GM19023 (cell line): ENCODE measurements at regions not wholly inside any gene's neighbourhood (a gene's known extent, or its start where the extent isn't known, plus 50 kb on each side); places are given as distances from the start of the nearest gene placed in this dataset.
"Not testable (repeated sequence)": the region's sequence is repeated elsewhere in the genome, so short reads cannot be mapped to it uniquely, and the experiment has no call there.

ENCODE experiments used
- ATAC-seq: cut with Tn5 transposase; IDR thresholded peaks from one replicate; pipeline ENCODE4 v1.9.1; 2021; ENCODE audit warnings: mild to moderate bottlenecking, moderate library complexity; ENCODE audit not compliant: unreplicated experiment

DNA sequence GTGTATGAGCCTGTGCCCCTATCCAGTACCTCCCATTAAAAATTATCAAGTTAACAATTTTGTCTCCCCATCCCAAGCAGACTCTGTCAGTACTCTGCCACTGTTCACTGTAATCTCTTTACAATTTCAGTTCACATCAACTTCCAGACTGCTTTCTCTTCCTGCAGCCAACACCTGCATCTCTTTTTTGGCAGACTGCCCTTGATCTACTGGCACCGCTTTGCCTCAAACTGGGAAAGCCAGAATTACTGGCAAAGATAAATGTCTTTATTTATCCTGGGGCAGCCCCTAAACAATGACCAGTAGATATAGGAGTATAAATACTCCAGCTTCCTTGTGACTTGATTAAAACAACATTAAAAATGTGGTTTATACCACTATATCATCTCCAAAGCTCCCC, 494.1 kb downstream of the ZNF385D start:
- no peak for ATAC-seq

DNA sequence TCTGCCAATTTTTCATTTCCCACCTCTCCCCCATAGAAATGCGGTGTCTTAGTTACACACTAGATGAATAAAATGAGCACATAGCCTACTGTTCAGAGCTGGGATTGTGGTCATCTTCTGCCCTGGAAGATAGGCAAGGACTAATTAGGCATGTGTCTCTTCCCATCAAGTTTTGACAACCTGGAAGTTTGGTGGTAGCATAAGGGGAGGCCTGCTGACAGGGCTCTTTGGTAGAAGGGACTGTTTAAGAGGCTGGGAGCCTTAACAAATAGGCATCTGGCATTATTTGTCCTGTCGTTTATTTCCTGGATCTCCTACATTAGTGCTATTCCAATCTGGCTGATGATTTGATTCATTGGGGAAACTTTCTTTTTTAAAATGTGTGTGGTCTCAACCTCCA, 512.3 kb downstream of the ZNF385D start:
- ATAC-seq: no peak

DNA sequence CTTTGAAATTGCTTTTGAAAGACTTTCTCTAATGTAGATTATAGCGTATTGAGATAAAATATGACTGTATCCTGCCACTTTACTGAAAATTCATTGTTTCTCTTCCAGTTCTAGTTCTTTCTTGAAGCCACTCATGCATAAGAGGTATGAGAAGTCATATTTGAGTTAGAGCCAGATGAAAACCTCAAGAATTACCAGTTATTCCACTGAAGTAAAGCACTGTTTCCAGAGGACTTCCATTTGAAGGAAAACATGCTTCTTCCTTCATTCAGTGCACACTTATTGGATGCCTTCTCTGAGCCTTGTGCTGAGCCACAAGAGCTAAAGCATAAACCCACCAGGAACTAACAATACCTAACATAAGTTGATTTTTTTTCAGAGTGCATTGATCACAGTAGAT, 513.4 kb downstream of the ZNF385D start:
- ATAC-seq: no peak

DNA sequence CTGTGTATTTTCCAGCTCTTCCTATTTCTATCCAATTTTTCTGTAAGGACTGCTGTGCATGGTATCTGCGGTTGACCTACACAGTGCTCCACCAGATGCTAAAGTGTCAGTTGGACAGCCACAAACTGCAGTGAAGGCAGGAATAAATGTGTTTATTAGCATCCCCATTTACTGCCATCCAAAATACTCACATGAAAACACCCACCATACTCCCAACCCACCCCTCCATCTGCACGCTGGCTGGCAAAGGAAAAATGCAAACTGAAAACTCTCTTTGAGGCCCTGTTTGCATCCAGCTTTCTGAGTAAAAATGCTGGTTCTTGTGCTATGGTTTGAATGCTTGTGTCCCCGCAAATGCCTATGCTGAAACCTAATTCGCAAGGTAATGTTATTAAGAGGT, 515.5 kb downstream of the ZNF385D start:
- ATAC-seq: no peak

DNA sequence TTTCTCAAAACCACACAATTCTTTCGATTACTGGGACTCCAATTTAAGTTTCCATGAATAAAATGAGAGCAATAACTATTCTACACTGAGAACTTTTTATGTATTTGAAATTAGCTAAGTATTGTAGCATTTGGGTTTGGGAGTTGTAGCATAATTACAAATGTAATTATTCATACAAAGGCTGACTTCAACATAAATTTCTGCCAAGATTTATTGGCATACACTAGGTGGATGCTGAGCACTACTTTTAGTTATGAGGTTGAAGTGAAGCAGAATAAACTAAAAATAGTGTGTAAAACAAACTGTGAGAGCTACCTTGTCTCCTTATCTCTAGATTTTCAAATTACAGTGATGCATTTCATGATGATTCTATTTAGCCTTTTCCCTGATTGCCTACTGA, 516.1 kb downstream of the ZNF385D start:
- ATAC-seq: no peak

DNA sequence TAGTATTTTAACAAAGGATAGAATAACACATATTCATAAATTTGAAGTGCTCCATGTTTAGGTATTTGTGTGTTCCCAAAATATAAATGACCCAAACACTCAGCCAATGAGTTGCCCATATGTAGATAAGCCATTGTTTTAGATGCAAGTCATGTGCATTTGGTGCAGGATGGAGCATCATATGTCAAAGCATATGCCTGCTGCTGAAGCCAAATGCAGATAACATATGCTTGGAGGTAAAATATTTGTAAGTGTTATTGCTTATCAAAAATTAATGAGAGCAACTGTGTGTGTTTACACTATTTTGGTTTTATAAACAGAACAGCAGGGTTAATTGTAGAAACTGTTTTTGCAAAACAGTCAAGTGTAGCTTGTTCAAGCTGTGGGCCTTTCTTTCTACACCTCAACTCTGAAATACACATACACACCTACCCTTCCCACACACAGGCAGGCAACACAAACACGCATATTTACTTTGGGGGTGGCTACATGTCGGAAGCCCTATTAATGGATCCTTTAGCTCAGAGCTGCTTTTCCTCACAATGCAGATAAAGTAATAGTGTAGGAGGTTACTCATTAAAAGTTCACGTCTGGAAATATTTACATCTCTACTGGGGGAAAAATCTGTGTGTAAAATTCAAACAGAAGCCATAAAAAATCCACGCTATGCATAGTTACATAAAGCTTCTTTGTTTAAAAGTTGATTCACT, 521.4 kb downstream of the ZNF385D start:
- no peak for ATAC-seq

DNA sequence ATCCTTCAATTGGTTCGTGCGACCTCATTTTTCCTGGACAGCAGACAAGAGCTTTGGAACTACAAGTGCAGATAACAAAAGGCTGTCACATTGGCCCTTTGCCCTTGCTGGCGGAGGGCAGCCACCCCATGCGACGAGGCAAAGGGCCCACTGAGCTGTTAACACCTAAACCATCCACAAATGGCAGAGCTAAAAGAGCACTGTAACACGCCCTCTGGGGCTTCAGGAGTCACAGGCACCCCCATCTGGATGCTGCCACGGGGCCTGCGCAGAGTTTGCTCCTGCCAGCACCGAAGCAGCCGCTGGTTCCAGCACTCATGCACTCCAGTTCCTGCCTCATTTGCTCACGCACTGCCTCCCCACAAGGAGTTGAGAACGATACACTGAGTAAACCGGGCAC, 524.9 kb downstream of the ZNF385D start:
- no peak for ATAC-seq

DNA sequence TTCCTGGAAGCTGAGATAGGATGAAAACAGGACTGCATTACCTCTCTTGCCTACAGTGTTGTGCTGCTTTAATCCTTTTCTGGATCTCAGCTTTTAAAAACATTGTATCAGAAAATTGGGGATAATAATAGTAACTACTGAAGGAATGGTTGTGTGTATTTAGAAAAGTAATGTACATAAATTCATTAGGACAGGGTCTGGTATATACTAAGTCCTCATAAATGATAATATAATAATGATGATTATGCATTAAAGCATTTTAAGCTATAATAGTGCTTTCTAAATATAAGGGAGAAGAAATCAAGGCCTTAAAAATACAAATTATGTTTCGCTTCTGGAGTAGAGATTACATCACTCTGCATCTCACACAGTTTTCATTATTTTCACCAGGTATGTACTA, 530.1 kb downstream of the ZNF385D start:
- no peak for ATAC-seq

DNA sequence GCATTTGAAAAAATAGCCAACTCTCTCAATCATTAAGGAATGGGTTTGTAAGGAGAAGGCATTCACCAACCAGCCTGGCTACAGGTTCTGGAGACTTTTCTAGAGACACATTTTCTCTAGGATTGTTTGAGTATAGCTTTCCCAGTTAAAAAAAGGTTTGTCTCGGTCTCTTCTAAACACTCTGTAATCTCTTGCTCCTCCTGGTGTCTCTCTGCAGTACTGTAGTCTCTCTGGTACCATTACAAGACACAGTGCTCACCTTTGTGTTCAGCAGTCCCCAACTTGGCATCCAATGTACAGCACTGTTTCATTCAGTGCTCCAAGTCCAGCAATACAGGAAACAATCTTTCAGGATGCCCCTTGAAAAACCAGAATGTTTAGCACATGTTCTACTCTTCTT, 534.4 kb downstream of the ZNF385D start:
- no peak for ATAC-seq

DNA sequence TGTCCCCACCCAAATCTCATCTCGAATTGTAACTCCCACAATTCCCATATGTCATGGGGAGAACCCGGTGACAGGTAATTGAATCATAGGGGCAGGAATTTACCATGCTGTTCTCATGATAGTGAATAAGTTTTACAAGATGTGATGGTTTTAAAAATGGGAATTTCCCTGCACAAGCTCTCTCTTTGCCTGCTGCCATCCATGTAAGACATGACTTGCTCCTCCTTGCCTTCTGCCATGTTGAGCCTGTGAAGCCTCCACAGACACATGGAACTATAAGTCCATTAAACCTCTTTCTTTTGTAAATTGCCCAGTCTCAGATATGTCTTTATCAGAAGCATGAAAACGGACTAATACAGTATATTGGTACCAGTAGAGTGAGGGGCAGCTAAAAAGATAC, 546.9 kb downstream of the ZNF385D start:
- ATAC-seq: not testable (repeated sequence)

DNA sequence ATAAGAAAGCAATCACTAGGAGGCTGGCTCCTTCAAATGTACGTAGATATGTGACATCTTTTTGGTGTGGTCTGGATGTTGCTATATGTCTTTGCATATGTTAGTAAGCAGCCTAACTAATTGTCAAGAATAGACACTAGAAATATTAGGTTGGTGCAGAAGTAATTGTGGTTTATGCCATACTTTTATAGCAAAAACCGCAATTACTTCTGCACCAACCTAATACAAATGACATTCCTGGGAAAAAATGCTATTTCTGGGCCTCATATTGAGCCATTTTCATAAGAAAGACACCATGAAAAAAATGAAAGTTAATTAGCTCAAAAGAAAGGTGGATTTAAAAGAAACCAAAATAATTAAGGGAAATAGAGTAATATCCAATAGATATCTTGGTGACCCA, 555.8 kb downstream of the ZNF385D start:
- no peak for ATAC-seq

DNA sequence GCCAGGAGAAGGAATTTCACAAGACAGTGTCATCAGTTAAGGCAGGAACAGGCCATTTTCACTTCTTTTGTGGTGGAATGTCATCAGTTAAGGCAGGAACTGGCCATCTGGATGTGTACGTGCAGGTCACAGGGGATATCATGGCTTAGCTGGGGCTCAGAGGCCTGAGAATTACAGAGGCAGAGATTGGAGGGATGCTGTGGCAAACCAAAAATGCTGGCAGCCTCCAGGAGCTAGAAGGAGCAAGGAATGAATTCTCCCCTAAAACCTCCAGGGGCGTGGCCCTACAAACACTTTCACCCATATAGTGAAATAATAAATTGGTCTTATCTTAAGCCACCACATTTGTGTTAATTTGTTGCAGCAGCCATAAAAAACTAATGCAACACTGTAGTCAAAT, 557.0 kb downstream of the ZNF385D start:
- ATAC-seq: not testable (repeated sequence)

DNA sequence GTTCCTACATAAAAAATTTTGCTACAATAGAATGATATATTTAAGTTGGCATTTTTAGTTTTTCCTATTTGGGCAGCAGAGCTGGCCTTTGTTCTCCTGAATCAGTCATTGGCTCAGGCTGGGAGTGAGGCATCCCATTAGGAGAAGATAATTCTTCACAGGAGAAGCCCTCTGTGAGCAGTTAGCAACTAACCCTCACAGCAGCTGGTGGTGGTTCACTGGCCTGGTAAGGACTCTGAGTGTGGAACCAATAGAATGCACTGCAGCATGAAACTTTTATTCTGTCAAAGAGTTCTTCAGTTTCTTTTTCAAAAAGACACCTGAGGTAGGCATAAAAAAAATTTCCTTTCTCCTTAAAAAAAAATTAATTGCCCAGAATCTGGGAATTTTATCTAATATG, 562.6 kb downstream of the ZNF385D start:
- ATAC-seq: no peak

DNA sequence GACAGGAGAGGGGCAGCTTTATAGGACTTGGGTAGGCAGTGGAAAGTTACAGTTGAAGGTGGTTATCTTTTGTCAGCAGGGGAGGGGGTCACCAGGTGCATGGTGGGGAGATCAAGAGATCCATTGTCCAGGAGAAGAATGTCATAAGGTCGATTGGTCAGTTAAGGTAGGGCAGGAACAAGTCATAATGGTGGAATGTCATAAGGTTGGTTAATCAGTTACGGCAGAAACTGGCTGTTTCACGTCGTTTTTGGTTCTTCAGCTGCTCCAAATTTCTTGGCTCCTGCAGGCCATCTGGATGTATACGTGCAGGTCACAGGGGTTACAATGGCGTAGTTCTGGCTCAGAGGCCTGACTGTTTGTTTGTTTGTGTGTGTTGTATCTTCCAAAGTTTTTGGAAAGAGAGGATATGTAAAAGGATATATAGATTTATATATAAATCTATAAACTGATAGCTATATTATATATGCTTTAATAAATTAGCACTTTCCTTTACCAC, 565.1 kb downstream of the ZNF385D start:
- ATAC-seq: no peak

DNA sequence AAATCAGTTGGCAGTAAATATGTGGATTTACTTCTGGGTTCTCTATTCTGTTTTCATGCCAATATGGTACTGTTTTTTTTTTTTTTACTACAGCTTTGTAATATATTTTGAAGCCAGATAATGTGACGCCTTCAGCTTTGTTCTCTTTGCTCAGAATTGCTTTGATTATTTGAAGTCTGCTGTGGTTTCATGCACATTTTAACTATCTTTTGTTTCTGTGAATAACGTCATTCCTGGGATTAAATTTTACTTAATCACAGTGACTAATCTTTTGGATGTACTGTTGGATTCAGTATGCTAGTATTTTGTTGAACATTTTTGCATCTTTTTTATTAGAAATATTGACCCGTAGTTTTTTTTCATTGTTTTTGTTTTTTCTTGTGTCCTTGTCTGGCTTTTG, 576.5 kb downstream of the ZNF385D start:
- ATAC-seq: no peak

DNA sequence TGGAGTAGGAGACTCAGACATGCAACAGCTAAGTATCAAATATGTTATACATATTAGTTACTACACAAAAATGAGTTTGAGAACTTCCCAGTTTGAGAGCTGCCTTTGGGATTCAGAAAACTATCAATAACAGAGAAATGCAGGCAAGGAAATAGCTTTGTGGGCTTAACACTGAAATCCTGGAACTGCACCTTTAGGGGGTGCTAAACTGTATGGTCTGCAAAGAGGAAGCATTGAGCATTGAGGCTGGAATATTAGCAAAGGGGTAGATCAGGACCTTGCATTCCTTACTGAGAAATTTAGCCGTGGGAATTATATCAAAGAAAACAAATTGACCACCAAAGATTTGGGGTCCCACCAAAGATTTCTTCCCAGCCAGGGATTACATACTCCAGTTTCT, 580.0 kb downstream of the ZNF385D start:
- no peak for ATAC-seq

DNA sequence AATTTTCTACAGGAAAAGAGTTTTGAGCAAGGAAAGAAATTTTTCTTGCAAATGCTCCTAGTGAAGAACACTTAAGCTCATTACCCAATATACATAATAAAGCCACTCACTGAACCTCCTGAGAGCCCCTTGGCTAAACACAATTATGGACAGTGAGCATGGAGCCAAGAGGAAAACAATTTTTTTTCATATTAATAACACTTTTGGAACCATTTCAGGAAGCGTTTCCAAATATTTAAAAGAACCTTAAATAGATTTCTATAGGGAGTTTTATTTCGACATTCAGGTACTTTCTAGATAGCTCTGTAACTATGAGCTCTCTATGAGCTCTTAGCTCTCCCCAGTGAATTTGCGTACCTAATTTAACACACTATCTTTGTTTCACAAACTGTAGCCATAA, 581.1 kb downstream of the ZNF385D start:
- no peak for ATAC-seq

DNA sequence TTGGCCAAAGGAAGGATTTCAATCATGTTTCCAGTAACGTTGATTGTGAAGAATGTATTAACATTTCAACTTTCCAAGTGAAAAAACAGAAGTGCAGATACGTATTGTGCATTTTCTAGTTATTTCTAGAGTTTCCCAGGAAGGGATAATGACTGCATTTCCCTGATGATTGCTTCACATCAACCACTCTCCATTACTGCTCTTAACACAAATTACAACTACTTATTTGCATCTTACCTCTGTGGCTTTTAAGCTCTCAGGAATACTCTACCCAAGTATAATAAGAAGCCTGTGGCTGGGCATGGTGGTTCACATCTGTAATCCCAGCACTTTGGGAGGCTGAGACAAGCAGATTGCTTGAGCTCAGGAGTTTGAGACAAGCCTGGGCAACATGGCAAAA, 582.5 kb downstream of the ZNF385D start:
- ATAC-seq: no peak

DNA sequence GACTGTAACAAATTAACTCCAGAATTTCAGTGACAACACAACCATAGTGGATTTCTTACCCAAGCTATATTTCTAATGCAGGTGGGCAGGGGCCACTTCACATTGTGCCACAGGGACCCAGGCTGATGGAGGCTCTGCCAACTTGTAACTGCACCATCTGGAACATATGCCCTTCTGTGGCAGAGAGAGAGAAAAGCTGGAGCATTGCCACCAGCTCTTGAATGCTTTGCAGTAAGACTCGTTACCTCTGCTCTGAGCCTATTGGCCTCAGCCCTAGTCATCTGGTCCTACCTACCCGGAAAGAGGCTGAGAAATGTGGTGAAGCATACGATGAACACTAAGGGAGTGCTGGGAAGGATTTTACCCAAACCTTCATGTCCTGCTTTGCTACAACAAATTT, 587.1 kb downstream of the ZNF385D start:
- ATAC-seq: no peak

DNA sequence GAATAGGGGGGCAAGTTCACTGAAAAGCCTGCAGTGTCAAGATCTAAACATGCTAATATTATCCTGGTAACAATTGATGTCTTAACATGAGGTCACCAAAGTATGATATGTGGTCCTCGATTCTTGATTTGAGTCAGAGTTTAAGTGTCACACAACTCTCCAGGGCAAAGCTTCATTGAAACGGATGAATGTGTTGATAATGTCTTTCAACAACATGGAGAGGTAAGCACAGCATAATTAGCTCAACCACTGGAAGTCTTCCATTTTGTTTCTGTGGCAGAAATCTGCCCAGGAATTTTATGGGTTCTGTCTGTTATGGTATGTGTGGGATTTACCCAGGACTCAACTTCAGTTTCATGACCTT, 591.5 kb downstream of the ZNF385D start:
- ATAC-seq: no peak

DNA sequence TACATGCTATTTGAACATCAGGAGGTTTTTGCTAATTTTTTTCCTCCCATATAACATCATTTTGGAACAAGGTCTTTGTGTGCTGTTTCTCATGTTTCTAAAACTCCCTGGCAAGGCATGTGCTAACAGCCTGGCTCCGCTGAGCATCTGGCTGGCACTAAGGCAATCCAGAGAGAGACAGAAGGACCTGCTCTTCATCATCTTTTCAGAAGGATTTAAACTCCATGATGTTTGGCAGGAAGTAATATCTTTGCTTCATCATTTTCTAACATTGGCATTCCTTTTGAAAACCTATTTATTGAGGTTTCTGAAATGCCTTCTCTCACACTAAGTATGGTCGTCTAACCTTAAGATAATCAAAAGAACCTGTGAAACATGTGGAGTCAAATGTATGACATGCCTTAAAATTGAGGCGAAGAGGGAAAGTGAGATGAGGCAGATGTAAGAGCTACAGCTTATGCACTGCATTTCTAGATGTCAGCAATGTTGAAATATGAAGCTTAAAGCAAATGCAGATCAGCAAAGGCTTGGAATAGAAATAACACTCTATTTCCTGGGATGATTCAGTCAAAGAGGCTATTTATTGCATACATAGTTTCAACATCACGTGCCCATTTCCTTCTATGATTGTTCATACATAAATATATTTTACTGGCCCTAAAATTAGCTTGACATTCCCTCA, 592.0 kb downstream of the ZNF385D start:
- no peak for ATAC-seq

DNA sequence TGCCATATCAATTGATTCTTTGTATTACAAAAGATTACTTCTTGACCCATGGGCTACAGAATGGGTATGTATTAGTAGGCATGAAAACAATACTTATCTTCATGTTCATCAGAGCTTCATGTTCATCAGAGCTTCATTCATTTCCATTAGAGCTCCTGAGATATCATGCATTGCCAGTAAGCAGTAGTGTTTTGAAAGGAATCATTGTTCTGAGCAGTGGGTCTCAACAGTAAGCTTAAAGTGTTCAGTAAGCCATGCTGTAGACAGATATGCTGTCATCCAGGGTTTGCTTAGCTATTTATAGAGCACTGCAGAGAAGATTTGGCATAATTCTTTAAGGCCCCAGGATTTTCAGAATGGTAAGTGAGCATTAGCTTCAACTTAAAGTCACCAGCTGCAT, 596.1 kb downstream of the ZNF385D start:
- no peak for ATAC-seq

DNA sequence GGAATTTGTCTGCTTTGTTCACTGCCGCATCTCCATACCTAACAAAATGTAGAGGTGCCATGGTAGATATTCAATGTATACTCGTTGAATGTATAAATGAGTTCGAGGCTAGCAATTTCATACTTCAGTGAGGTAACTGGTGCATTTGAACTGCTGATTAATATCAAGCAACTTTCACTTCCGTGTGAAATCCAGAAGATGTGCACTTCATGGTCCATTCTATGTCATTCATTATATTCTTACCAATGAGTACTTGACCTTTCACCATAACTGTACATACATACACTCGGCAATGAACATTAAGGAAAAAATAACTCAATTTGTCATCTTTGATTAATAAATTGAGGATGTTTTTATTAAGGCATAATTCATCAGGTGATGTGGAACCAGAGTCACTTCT, 598.5 kb downstream of the ZNF385D start:
- ATAC-seq: no peak
